ENCODE measurements at regions not wholly inside any gene's neighbourhood (a gene's known extent, or its start where the extent isn't known, plus 50 kb on each side); places are given as distances from the start of the nearest gene placed in this dataset.

DNA sequence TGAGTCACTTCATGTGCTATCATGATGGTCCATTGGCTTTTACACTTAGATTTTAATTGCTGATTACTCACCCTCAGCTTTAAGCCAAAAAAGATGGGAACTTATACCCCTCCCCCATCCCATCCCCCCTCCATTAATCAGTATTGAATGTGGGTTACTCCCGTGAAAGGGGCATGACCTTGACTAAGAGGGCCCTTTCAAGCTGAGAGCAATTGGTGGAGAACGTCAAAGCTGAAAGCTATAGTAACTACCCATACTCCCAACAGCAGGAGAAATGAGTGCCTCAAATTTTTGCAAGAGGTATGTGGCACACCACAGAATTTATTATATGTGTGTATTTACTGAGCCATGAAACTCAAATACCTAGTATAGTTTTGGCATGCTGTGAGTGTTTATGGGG is 99.7 kb upstream of the CDH8 start:
- no peak for DNase-seq (ENCODE audit: low read depth, low spot score)

- DNase-seq (ENCODE audit: low read depth, low spot score): no peak
These were observed 99.2 kb upstream of the CDH8 start for GRCh38 chr16:62135446-62135845.

GRCh38 chr16:62130101-62130500 is 93.9 kb upstream of the CDH8 start:
- DNase-seq (ENCODE audit: low read depth, low spot score): no peak

GRCh38 chr16:62105244-62105643 is 69.0 kb upstream of the CDH8 start:
- no peak for DNase-seq (ENCODE audit: low read depth, low spot score)

DNA sequence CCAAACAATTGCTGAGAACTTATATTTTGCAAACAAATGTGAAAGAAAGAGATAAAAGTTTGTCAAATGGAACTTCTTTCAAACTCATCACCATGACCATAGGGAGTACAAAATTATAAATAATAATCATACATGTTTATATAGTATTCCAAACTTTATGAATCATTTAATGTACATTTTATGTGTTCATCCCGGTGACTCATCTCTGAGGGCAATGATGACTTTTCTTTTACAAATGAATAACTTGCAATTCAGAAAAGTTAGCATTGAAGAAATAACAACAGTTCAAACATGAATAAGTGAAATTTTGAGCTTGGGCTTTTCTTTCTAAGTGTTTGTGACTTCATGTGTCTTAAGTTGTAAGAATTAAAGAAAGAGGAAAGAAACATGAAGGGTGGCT is 66.3 kb upstream of the CDH8 start:
- no peak for DNase-seq (ENCODE audit: low read depth, low spot score)

DNA sequence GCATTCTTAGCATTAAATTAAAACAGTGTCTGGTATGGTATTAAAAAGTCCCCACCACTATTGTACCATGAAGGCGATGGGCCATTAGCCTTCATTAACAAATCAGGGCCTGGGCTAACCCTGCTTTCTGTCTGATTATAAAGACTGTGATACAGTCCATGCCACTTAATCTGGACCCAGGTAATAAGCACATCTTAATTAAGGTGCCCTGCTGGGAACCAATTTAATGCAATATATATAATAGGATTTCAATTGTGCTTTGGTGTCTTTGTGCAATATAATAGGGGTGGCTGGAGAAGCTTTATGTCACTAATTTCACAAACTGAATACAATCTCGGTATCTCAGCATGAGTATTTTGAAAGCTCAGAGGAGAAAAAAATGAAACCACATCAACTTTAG is 64.4 kb upstream of the CDH8 start:
- no peak for DNase-seq (ENCODE audit: low read depth, low spot score)

DNA sequence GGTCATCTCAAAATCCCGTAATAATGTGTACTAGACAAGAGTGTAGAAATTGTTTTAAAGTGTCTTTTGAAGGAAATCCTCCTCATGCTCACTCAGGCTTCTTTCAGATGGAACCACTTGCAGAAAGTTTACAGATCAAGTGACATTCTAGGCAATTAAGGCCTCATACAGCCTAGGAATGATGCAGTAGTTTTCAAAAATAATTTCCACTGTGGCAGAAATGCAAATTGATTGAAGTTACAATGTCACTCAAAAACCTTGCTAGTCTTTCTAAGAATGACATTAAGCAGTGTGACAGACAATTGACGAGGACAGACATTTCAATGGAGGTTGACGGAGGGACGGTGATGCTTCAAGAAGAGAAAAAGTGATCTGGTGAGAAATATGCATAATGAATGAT is 53.5 kb upstream of the CDH8 start:
- no peak for DNase-seq (ENCODE audit: low read depth, low spot score)

- DNase-seq (ENCODE audit: low read depth, low spot score): no peak
These were observed 52.6 kb upstream of the CDH8 start for GRCh38 chr16:62088731-62089410.

Measured in brain pericyte (primary cell).